Naive thymus-derived CD4-positive, alpha-beta T cell (primary cell): ENCODE measurements at regions not wholly inside any gene's neighbourhood (a gene's known extent, or its start where the extent isn't known, plus 50 kb on each side); places are given as distances from the start of the nearest gene placed in this dataset.

ENCODE experiments used
- ATAC-seq: fragments of 150-1000 bp; cut with Tn5 transposase; 2 replicates; pipeline ENCODE4 v1.10.0; 2021; ENCODE audit warnings: mild to moderate bottlenecking, moderate library complexity
- CTCF ChIA-PET: fragments of 350-600 bp; sonication (Branson Sonifier 250); formaldehyde crosslinking; loops from one replicate; lab custom pipeline; 2021; ENCODE audit warnings: antibody characterized with exemption; lab: Charles Lee
- POLR2A ChIA-PET: fragments of 350-600 bp; sonication (Branson Sonifier 250); formaldehyde crosslinking; loops from one replicate; lab custom pipeline; 2021; ENCODE audit warnings: antibody characterized with exemption, inconsistent platforms; lab: Charles Lee
- DNase-seq, 9 donors: peaks; one replicate each; pipeline versions ENCODE4 v3.0.0 to v3.0.0-alpha.2; 2020 to 2022; ENCODE audit warnings: mixed read lengths in 1 of 9
- H3K27ac ChIP-seq: one replicate; pipeline ENCODE4 v1.7.0; 2013; ENCODE audit warnings: mild to moderate bottlenecking, low read depth, low read length, moderate library complexity
- H3K27me3 ChIP-seq, 2 donors: one replicate each; pipeline ENCODE4 v1.7.0; 2013; ENCODE audit warnings: low read length in 2 of 2, mild to moderate bottlenecking in 2 of 2, moderate library complexity in 2 of 2; ENCODE audit not compliant: control insufficient read depth in 2 of 2, insufficient read depth in 2 of 2
- H3K36me3 ChIP-seq, 3 experiments: 1 replicate in 2 of 3; 2 replicates in 1 of 3; pipeline ENCODE4 v1.7.0; 2013; ENCODE audit warnings: low read length in 3 of 3, mild to moderate bottlenecking in 3 of 3, moderate library complexity in 1 of 3; ENCODE audit not compliant: insufficient read depth in 3 of 3, control insufficient read depth in 2 of 3
- H3K4me1 ChIP-seq, 2 donors: one replicate each; pipeline ENCODE4 v1.7.0; 2013; ENCODE audit warnings: low read length in 2 of 2, mild to moderate bottlenecking in 2 of 2, moderate library complexity in 1 of 2; ENCODE audit not compliant: control insufficient read depth in 2 of 2, insufficient read depth in 2 of 2
- H3K4me3 ChIP-seq: 2 replicates; pipeline ENCODE4 v1.7.0; 2013; ENCODE audit warnings: mild to moderate bottlenecking, low read length
- H3K9me3 ChIP-seq, 3 experiments: 1 replicate in 2 of 3; 2 replicates in 1 of 3; pipeline ENCODE4 v1.7.0; 2013; ENCODE audit warnings: low read length in 3 of 3; ENCODE audit not compliant: control insufficient read depth in 2 of 3
- H3K27ac Mint-ChIP-seq, 9 donors: one replicate each; pipeline ENCODE4 v1.8.0; 2020 to 2022; ENCODE audit warnings: mixed read lengths in 9 of 9, mild to moderate bottlenecking in 8 of 9, moderate library complexity in 5 of 9, inconsistent platforms in 2 of 9
- H3K27me3 Mint-ChIP-seq, 5 donors: one replicate each; pipeline ENCODE4 v1.8.0; 2021 to 2022; ENCODE audit warnings: mixed read lengths in 5 of 5, mild to moderate bottlenecking in 1 of 5
- H3K36me3 Mint-ChIP-seq, 5 donors: one replicate each; pipeline ENCODE4 v1.8.0; 2020 to 2022; ENCODE audit warnings: mixed read lengths in 5 of 5, mild to moderate bottlenecking in 3 of 5, inconsistent platforms in 1 of 5
- H3K4me1 Mint-ChIP-seq, 7 donors: one replicate each; pipeline ENCODE4 v1.8.0; 2020 to 2022; ENCODE audit warnings: mixed read lengths in 7 of 7, mild to moderate bottlenecking in 3 of 7, inconsistent platforms in 1 of 7
- H3K4me3 Mint-ChIP-seq, 10 donors: one replicate each; pipeline ENCODE4 v1.8.0; 2020 to 2022; ENCODE audit warnings: mild to moderate bottlenecking in 10 of 10, mixed read lengths in 10 of 10, moderate library complexity in 6 of 10, inconsistent platforms in 2 of 10
- H3K9me3 Mint-ChIP-seq, 11 donors: one replicate each; pipeline ENCODE4 v1.8.0; 2020 to 2022; ENCODE audit warnings: mixed read lengths in 11 of 11, mild to moderate bottlenecking in 4 of 11, inconsistent platforms in 1 of 11, moderate library complexity in 1 of 11
- intact Hi-C, 2 donors: fragments of 100-400 bp; cut with micrococcal nuclease; formaldehyde crosslinking; loops; one replicate each; pipeline ENCODE4 v1.15.1; 2023

DNA sequence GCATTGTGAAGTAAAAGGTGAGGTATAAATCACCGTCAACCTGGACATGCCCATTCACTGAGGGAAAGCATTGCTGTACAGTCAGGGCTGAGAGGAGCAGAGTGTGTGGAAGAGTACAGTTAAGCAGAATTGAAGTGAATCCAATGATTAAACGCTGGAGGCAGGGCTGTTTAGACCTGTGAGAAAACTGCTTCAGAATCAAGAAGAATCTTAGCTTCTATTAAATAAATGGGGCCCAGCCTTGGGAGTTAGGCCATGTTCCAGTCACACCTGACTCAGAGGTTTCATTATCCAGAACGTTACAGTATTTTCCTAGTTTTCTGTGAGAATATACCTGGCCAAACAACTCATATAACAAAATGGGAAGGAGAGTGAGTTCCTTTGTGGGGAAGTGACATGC, 86.9 kb downstream of the ATP23 start:
- Histone ChIP-seq H3K36me3 (no peaks in the 10 kb centered on the region), H3K9me3 (no peaks in the 10 kb centered on the region), H3K4me1 (no peaks in the 10 kb centered on the region), H3K27ac (no peak overlapping the region), H3K27me3 (no peaks in the 10 kb centered on the region), H3K4me3 (no peak overlapping the region)
- ATAC-seq (no peak), DNase-seq (no peak)
- Mint-ChIP-seq H3K36me3 (peaks cover 0 to 13% (median 2%) of the 10 kb centered on the region in 5 donors), H3K4me3 (no peak overlapping the region), H3K4me1 (no peaks in the 10 kb centered on the region), H3K27me3 (peaks cover 0 to 6% (median 0%) of the 10 kb centered on the region in 5 donors), H3K9me3 (peaks cover 2 to 45% (median 17%) of the 10 kb centered on the region in 11 donors), H3K27ac (no peak overlapping the region)
- ChIA-PET POLR2A (no interaction called here), CTCF (no interaction called here)
- intact Hi-C loops, result no loop called here

DNA sequence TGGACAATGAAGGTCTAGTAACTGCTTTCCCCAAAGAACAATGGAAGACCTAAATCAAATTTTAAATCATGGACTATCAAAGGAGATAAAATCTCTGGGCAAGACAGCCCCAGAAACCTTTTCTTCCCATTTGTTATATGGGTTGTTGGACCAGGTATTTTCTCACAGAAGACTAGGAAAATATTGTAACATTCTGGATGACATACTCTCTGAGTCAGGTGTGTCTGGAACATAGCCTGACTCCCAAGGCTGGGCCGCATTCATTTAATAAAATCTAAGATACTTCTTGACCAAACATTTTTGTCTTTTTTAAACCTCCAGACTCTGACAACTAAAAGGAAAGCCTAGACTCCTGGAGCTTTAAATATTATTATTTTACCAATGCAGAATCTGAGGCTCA, 87.9 kb downstream of the ATP23 start:
- ChIA-PET CTCF (no interaction called here), POLR2A (no interaction called here)
- H3K27ac ChIP-seq, result no peak overlapping the region
- ATAC-seq (no peak), DNase-seq (no peak)
- H3K36me3 Mint-ChIP-seq, result peaks cover 0 to 14% (median 5%) of the 10 kb centered on the region in 5 donors
- no peaks in the 10 kb centered on the region for H3K36me3 ChIP-seq
- no peaks in the 10 kb centered on the region for H3K4me1 ChIP-seq
- H3K9me3 Mint-ChIP-seq, result peaks cover 2 to 55% (median 19%) of the 10 kb centered on the region in 11 donors
- H3K4me3 Mint-ChIP-seq, result no peak overlapping the region
- no peak overlapping the region for H3K4me3 ChIP-seq
- H3K27me3 Mint-ChIP-seq, result peaks cover 0 to 6% (median 0%) of the 10 kb centered on the region in 5 donors
- H3K9me3 ChIP-seq, result no peaks in the 10 kb centered on the region
- intact Hi-C loops, result no loop called here
- no peaks in the 10 kb centered on the region for H3K27me3 ChIP-seq
- H3K27ac Mint-ChIP-seq, result no peak overlapping the region
- H3K4me1 Mint-ChIP-seq, result no peaks in the 10 kb centered on the region

GRCh38 chr12:58030566-58031279, 89.4 kb downstream of the ATP23 start:
- peaks cover 0 to 6% (median 4%) of the 10 kb centered on the region in 3 experiments for H3K9me3 ChIP-seq
- H3K27me3 ChIP-seq, result no peaks in the 10 kb centered on the region
- H3K4me1 Mint-ChIP-seq, result no peaks in the 10 kb centered on the region
- ChIA-PET CTCF (no interaction called here), POLR2A (no interaction called here)
- no peak for DNase-seq
- no peak overlapping the region for H3K4me3 Mint-ChIP-seq
- H3K27ac ChIP-seq, result no peak overlapping the region
- no peaks in the 10 kb centered on the region for H3K4me1 ChIP-seq
- intact Hi-C loops, result no loop called here
- no peak overlapping the region for H3K4me3 ChIP-seq
- ATAC-seq, result no peak
- peaks cover 0 to 13% (median 0%) of the 10 kb centered on the region in 5 donors for H3K27me3 Mint-ChIP-seq
- H3K36me3 Mint-ChIP-seq, result peaks cover 0 to 15% (median 8%) of the 10 kb centered on the region in 5 donors
- no peaks in the 10 kb centered on the region for H3K36me3 ChIP-seq
- H3K27ac Mint-ChIP-seq, result no peak overlapping the region
- H3K9me3 Mint-ChIP-seq, result peaks cover 7 to 57% (median 22%) of the 10 kb centered on the region in 11 donors

DNA sequence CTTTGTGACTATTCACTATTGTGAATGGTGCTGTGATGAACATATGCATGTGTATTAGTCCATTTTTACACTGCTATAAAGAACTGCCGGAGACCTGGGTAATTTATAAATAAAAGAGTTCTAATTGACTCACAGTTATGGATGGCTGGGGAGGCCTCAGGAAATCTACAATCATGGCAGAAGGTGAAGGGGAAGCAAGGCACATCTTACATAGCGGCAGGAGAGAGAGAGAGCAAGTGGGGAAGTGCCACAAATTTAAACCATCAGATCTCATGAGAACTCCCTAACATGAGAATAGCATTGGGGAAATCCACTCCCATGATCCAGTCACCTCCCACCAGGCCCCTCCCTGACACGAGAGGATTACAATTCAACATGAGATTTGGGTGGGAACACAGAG, 90.8 kb downstream of the ATP23 start:
- ATAC-seq (no peak), DNase-seq (no peak)
- H3K4me3 Mint-ChIP-seq, result no peak overlapping the region
- H3K27ac ChIP-seq, result no peak overlapping the region
- no peaks in the 10 kb centered on the region for H3K36me3 ChIP-seq
- peaks cover 0 to 13% (median 0%) of the 10 kb centered on the region in 5 donors for H3K27me3 Mint-ChIP-seq
- H3K27me3 ChIP-seq, result no peaks in the 10 kb centered on the region
- peaks cover 0 to 15% (median 8%) of the 10 kb centered on the region in 5 donors for H3K36me3 Mint-ChIP-seq
- ChIA-PET CTCF (no interaction called here), POLR2A (no interaction called here)
- H3K9me3 ChIP-seq, result peaks cover 0 to 11% (median 4%) of the 10 kb centered on the region in 3 experiments
- no peak overlapping the region for H3K27ac Mint-ChIP-seq
- peaks cover 7 to 63% (median 30%) of the 10 kb centered on the region in 11 donors for H3K9me3 Mint-ChIP-seq
- no peaks in the 10 kb centered on the region for H3K4me1 ChIP-seq
- intact Hi-C loops, result no loop called here
- no peaks in the 10 kb centered on the region for H3K4me1 Mint-ChIP-seq
- H3K4me3 ChIP-seq, result no peak overlapping the region

GRCh38 chr12:58033831-58034230, 92.5 kb downstream of the ATP23 start:
- Histone ChIP-seq H3K36me3 (no peaks in the 10 kb centered on the region), H3K27me3 (no peaks in the 10 kb centered on the region), H3K9me3 (peaks cover 0 to 11% (median 4%) of the 10 kb centered on the region in 3 experiments), H3K4me1 (no peaks in the 10 kb centered on the region), H3K4me3 (no peak overlapping the region), H3K27ac (no peak overlapping the region)
- Mint-ChIP-seq H3K27me3 (peaks cover 0 to 13% (median 0%) of the 10 kb centered on the region in 5 donors), H3K27ac (no peak overlapping the region), H3K4me1 (no peaks in the 10 kb centered on the region), H3K9me3 (peaks cover 16 to 80% (median 44%) of the 10 kb centered on the region in 11 donors), H3K36me3 (peaks cover 0 to 15% (median 8%) of the 10 kb centered on the region in 5 donors), H3K4me3 (no peak overlapping the region)
- intact Hi-C loops, result no loop called here
- ChIA-PET CTCF (no interaction called here), POLR2A (no interaction called here)
- DNase-seq, result no peak
- ATAC-seq, result no peak

- ATAC-seq (no peak), DNase-seq (no peak)
- H3K4me3 Mint-ChIP-seq, result no peak overlapping the region
- Histone ChIP-seq H3K4me3 (no peak overlapping the region), H3K9me3 (peaks cover 0 to 11% (median 4%) of the 10 kb centered on the region in 3 experiments), H3K27ac (no peak overlapping the region), H3K36me3 (no peaks in the 10 kb centered on the region), H3K27me3 (no peaks in the 10 kb centered on the region), H3K4me1 (no peaks in the 10 kb centered on the region)
- H3K27ac Mint-ChIP-seq, result no peak overlapping the region
- no peaks in the 10 kb centered on the region for H3K4me1 Mint-ChIP-seq
- POLR2A ChIA-PET, result no interaction called here
- CTCF ChIA-PET, result no interaction called here
- peaks cover 0 to 13% (median 0%) of the 10 kb centered on the region in 5 donors for H3K27me3 Mint-ChIP-seq
- intact Hi-C loops, result no loop called here
- H3K9me3 Mint-ChIP-seq, result peaks cover 20 to 84% (median 46%) of the 10 kb centered on the region in 11 donors
- peaks cover 0 to 15% (median 8%) of the 10 kb centered on the region in 5 donors for H3K36me3 Mint-ChIP-seq
These were observed 92.9 kb downstream of the ATP23 start for GRCh38 chr12:58034311-58034710.

DNA sequence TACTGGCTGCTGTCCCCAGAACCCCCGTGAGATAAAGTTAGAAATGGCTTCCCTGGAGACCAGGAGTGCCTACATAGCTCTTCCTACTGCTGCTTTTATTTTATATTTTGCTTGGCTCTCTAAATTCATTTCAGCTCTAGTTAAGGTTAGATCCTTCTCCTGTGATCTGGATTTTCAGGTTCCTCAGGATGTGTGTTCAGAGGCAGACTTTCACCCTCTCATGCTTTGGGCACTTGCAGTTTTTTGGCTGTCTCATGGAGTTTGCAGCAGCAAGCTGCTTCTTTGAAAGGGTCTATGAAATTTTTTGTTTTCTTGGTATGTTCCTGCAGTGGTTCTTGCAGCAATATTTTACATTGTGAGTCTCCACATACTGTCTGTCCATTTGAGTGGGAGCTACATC, 93.3 kb downstream of the ATP23 start:
- no peak overlapping the region for H3K4me3 ChIP-seq
- no peaks in the 10 kb centered on the region for H3K27me3 ChIP-seq
- H3K4me1 ChIP-seq, result no peaks in the 10 kb centered on the region
- H3K9me3 ChIP-seq, result peaks cover 0 to 11% (median 4%) of the 10 kb centered on the region in 3 experiments
- peaks cover 0 to 15% (median 8%) of the 10 kb centered on the region in 5 donors for H3K36me3 Mint-ChIP-seq
- intact Hi-C loops, result no loop called here
- H3K9me3 Mint-ChIP-seq, result peaks cover 20 to 88% (median 46%) of the 10 kb centered on the region in 11 donors
- H3K27ac Mint-ChIP-seq, result no peak overlapping the region
- H3K4me3 Mint-ChIP-seq, result no peak overlapping the region
- ChIA-PET CTCF (no interaction called here), POLR2A (no interaction called here)
- no peaks in the 10 kb centered on the region for H3K4me1 Mint-ChIP-seq
- DNase-seq (no peak), ATAC-seq (no peak)
- H3K27ac ChIP-seq, result no peak overlapping the region
- H3K36me3 ChIP-seq, result no peaks in the 10 kb centered on the region
- H3K27me3 Mint-ChIP-seq, result peaks cover 0 to 12% (median 0%) of the 10 kb centered on the region in 5 donors
